ENCODE measurements at regions not wholly inside any gene's neighbourhood (a gene's known extent, or its start where the extent isn't known, plus 50 kb on each side); places are given as distances from the start of the nearest gene placed in this dataset.

- TF ChIP-seq SP4 (IDR thresholded peaks at IDR 0.05; ENCODE audit: low read length), result no peak
- no peak for TF ChIP-seq EGR1 (IDR thresholded peaks at IDR 0.05; ENCODE audit: borderline replicate concordance, low read depth, low read length)
These were observed 141.1 kb upstream of the WDR11 start (continued) for GRCh38 chr10:120710076-120710475.

Data from H1 (cell line).